H9 (cell line): ENCODE measurements at regions not wholly inside any gene's neighbourhood (a gene's known extent, or its start where the extent isn't known, plus 50 kb on each side); places are given as distances from the start of the nearest gene placed in this dataset.

ENCODE experiments used
- DNase-seq: peaks from one replicate; pipeline ENCODE4 v3.0.0-alpha.2; 2017
- H2AFZ ChIP-seq: one replicate; pipeline ENCODE4 v1.6.1; 2013; ENCODE audit warnings: mild to moderate bottlenecking, low read length, control low read depth, moderate library complexity
- H2AK5ac ChIP-seq: 2 replicates; pipeline ENCODE4 v1.6.1; 2013; ENCODE audit warnings: low read length, control low read depth, mixed read lengths; ENCODE audit not compliant: insufficient read length
- H2BK120ac ChIP-seq: one replicate; pipeline ENCODE4 v1.6.1; 2013; ENCODE audit warnings: low read depth, mild to moderate bottlenecking, low read length, control low read depth, inconsistent platforms; ENCODE audit not compliant: poor library complexity, severe bottlenecking
- H2BK12ac ChIP-seq: 2 replicates; pipeline ENCODE4 v1.6.1; 2013; ENCODE audit warnings: low read length, control low read depth, mixed read lengths, low read depth; ENCODE audit not compliant: insufficient read length
- H2BK15ac ChIP-seq: 2 replicates; pipeline ENCODE4 v1.6.1; 2013; ENCODE audit warnings: low read depth, low read length, control low read depth
- H2BK20ac ChIP-seq: one replicate; pipeline ENCODE4 v1.6.1; 2013; ENCODE audit warnings: low read depth, mild to moderate bottlenecking, low read length, control low read depth, inconsistent platforms; ENCODE audit not compliant: poor library complexity, severe bottlenecking
- H2BK5ac ChIP-seq: 2 replicates; pipeline ENCODE4 v1.6.1; 2013; ENCODE audit warnings: low read length, control low read depth, mixed read lengths; ENCODE audit not compliant: insufficient read length
- H3K14ac ChIP-seq: 2 replicates; pipeline ENCODE4 v1.6.1; 2013; ENCODE audit warnings: low read length, control low read depth; ENCODE audit not compliant: insufficient read depth
- H3K18ac ChIP-seq: 2 replicates; pipeline ENCODE4 v1.6.1; 2013; ENCODE audit warnings: low read depth, mild to moderate bottlenecking, mixed read lengths, low read length, control low read depth; ENCODE audit not compliant: insufficient read length
- H3K23ac ChIP-seq: 2 replicates; pipeline ENCODE4 v1.6.1; 2013; ENCODE audit warnings: low read length, control low read depth, mixed read lengths, low read depth; ENCODE audit not compliant: insufficient read length
- H3K23me2 ChIP-seq: 2 replicates; pipeline ENCODE4 v1.6.1; 2013; ENCODE audit warnings: low read depth, mild to moderate bottlenecking, mixed read lengths, low read length, control low read depth; ENCODE audit not compliant: insufficient read length, poor library complexity, severe bottlenecking
- H3K27ac ChIP-seq: 2 replicates; pipeline ENCODE4 v1.5.1; 2013; ENCODE audit warnings: low read length, control low read depth, mixed read lengths, low read depth; ENCODE audit not compliant: insufficient read length
- H3K27me3 ChIP-seq: 2 replicates; pipeline ENCODE4 v1.6.1; 2013; ENCODE audit warnings: low read length, control low read depth, inconsistent platforms; ENCODE audit not compliant: insufficient read depth
- H3K4ac ChIP-seq: 2 replicates; pipeline ENCODE4 v1.6.1; 2013; ENCODE audit warnings: low read depth, mild to moderate bottlenecking, control low read depth, inconsistent platforms, low read length, moderate library complexity
- H3K4me1 ChIP-seq: 2 replicates; pipeline ENCODE4 v1.6.1; 2013; ENCODE audit warnings: low read length, control low read depth, inconsistent platforms; ENCODE audit not compliant: insufficient read depth
- H3K4me2 ChIP-seq: 2 replicates; pipeline ENCODE4 v1.6.1; 2013; ENCODE audit warnings: low read length, control low read depth, mixed read lengths; ENCODE audit not compliant: insufficient read length, insufficient read depth
- H3K56ac ChIP-seq: 2 replicates; pipeline ENCODE4 v1.6.1; 2013; ENCODE audit warnings: low read depth, mild to moderate bottlenecking, mixed read lengths, low read length, control low read depth; ENCODE audit not compliant: insufficient read length
- H3K79me1 ChIP-seq: 2 replicates; pipeline ENCODE4 v1.6.1; 2013; ENCODE audit warnings: low read depth, mild to moderate bottlenecking, moderate library complexity, low read length, control low read depth, inconsistent platforms; ENCODE audit not compliant: insufficient read depth, poor library complexity, severe bottlenecking
- H3K79me2 ChIP-seq: 2 replicates; pipeline ENCODE4 v1.6.1; 2013; ENCODE audit warnings: low read length, control low read depth, inconsistent platforms; ENCODE audit not compliant: insufficient read depth
- H3K9ac ChIP-seq: 2 replicates; pipeline ENCODE4 v1.6.1; 2013; ENCODE audit warnings: low read length, control low read depth, mixed read lengths; ENCODE audit not compliant: insufficient read length; ENCODE audit errors: extremely low read depth
- H3K9me3 ChIP-seq: one replicate; pipeline ENCODE4 v1.6.1; 2013; ENCODE audit warnings: low read depth, low read length, inconsistent platforms; ENCODE audit not compliant: control insufficient read depth
- H3T11ph ChIP-seq: one replicate; pipeline ENCODE4 v1.6.1; 2013; ENCODE audit warnings: mild to moderate bottlenecking, low read length, control low read depth, inconsistent platforms
- H4K20me1 ChIP-seq: one replicate; pipeline ENCODE4 v1.6.1; 2013; ENCODE audit not compliant: control insufficient read depth, insufficient read length, insufficient read depth
- H4K5ac ChIP-seq: 2 replicates; pipeline ENCODE4 v1.6.1; 2013; ENCODE audit warnings: low read depth, mild to moderate bottlenecking, mixed read lengths, low read length, control low read depth; ENCODE audit not compliant: insufficient read length
- H4K8ac ChIP-seq: replicated peaks from 2 replicates; pipeline ENCODE4 v1.6.1; 2013; ENCODE audit warnings: low read length, control low read depth, mixed read lengths, low read depth; ENCODE audit not compliant: insufficient read length
- H4K91ac ChIP-seq: 2 replicates; pipeline ENCODE4 v1.6.1; 2013; ENCODE audit warnings: low read depth, mild to moderate bottlenecking, moderate library complexity, mixed read lengths, low read length, control low read depth; ENCODE audit not compliant: insufficient read length
- H3K27ac Mint-ChIP-seq, 3 experiments: 2 replicates in 2 of 3; 3 replicates in 1 of 3; pipeline ENCODE4 v1.8.0; 2020 to 2021; ENCODE audit warnings: mixed read lengths in 3 of 3, mild to moderate bottlenecking in 1 of 3, moderate library complexity in 1 of 3
- H3K27me3 Mint-ChIP-seq: 2 replicates; pipeline ENCODE4 v1.8.0; 2021; ENCODE audit warnings: low read depth, mild to moderate bottlenecking, moderate library complexity, mixed read lengths
- H3K36me3 Mint-ChIP-seq, 3 experiments: 2 replicates in 2 of 3; 3 replicates in 1 of 3; pipeline ENCODE4 v1.8.0; 2020 to 2021; ENCODE audit warnings: low read depth in 3 of 3, mixed read lengths in 3 of 3; ENCODE audit not compliant: insufficient read depth in 1 of 3
- H3K4me1 Mint-ChIP-seq, 2 experiments: 2 replicates each; pipeline ENCODE4 v1.8.0; 2020; ENCODE audit warnings: mixed read lengths in 2 of 2
- H3K4me3 Mint-ChIP-seq, 2 experiments: 2 replicates in 1 of 2; 3 replicates in 1 of 2; pipeline ENCODE4 v1.8.0; 2020 to 2021; ENCODE audit warnings: mild to moderate bottlenecking in 2 of 2, mixed read lengths in 2 of 2, moderate library complexity in 1 of 2
- H3K9me3 Mint-ChIP-seq, 2 experiments: 2 replicates in 1 of 2; 3 replicates in 1 of 2; pipeline ENCODE4 v1.8.0; 2020; ENCODE audit warnings: mild to moderate bottlenecking in 2 of 2, mixed read lengths in 2 of 2, moderate library complexity in 1 of 2
- CTCF ChIP-seq: fragments of 200-600 bp; sonication (generic); conservative IDR thresholded peaks from 3 replicates; pipeline ENCODE4 v1.8.0; 2021; ENCODE audit warnings: antibody characterized with exemption, mild to moderate bottlenecking
- WGBS: extraction: QIAGEN DNeasy Blood & Tissue Kit; methylation state at CpG from one replicate; pipeline ENCODE4 v1.1.7; 2013; ENCODE audit warnings: missing lambda C conversion rate, low lambda C conversion rate, mixed read lengths; ENCODE audit not compliant: insufficient read length; ENCODE audit errors: extremely low coverage; 5-methylcytosine and 5-hydroxymethylcytosine counted together

DNA sequence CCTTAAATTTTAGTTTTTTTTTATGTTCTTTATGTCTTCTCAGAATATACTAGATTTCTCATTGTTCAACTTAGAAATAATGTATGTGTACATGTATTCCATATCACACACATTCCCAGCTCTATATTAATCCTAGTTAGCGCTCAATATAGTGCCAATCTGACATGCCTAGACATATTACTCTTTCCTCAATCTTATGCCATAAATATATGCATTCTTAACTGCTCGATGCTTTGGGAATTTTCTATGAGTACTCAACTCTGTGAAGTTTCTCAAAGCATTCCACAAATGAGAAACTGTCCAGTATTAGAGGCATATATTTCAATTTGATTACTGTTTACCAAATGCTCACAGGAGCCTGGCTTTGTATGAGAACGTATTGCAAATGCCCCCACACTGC lies 231.2 kb upstream of the VEGFC start:
- Mint-ChIP-seq H3K4me3 (no peak overlapping the region), H3K27ac (no peak overlapping the region), H3K4me1 (no peaks in the 10 kb centered on the region), H3K27me3 (no peaks in the 10 kb centered on the region), H3K36me3 (peaks cover 0 to 11% (median 5%) of the 10 kb centered on the region in 3 experiments; a peak in 3 of 7 replicates), H3K9me3 (peaks cover 7 to 16% of the 10 kb centered on the region in 2 experiments)
- no peak for TF ChIP-seq CTCF
- Histone ChIP-seq H3K14ac (no peak overlapping the region), H3K27me3 (no peaks in the 10 kb centered on the region), H3K18ac (no peak overlapping the region), H2BK5ac (no peak overlapping the region), H4K5ac (no peak overlapping the region), H3K56ac (no peak overlapping the region), H3K79me2 (no peaks in the 10 kb centered on the region), H3K79me1 (no peaks in the 10 kb centered on the region), H2BK15ac (no peak overlapping the region), H3T11ph (no peak overlapping the region), H4K8ac (no peak overlapping the region), H3K4me2 (no peak overlapping the region), H2BK120ac (no peak overlapping the region), H3K4ac (no peak overlapping the region), H3K27ac (no peak overlapping the region), H2BK12ac (no peak overlapping the region), H3K9me3 (no peaks in the 10 kb centered on the region), H4K20me1 (no peaks in the 10 kb centered on the region), H3K23ac (no peak overlapping the region), H2BK20ac (no peak overlapping the region), H2AK5ac (no peak overlapping the region), H3K9ac (no peak overlapping the region), H3K23me2 (no peaks in the 10 kb centered on the region), H2AFZ (no peak overlapping the region), H3K4me1 (no peaks in the 10 kb centered on the region), H4K91ac (no peak overlapping the region)
- no peak for DNase-seq
- WGBS = no CpG with 5 or more reads among the region's 3 CpGs
